ENCODE measurements at regions not wholly inside any gene's neighbourhood (a gene's known extent, or its start where the extent isn't known, plus 50 kb on each side); places are given as distances from the start of the nearest gene placed in this dataset.
A peak's percentile ranks its signal among the peaks of the same experiment; 100 is the strongest.

GRCh38 chr2:83650161-83650560, 808.9 kb downstream of the SUCLG1 start:
- DNase-seq, result no peak

DNA sequence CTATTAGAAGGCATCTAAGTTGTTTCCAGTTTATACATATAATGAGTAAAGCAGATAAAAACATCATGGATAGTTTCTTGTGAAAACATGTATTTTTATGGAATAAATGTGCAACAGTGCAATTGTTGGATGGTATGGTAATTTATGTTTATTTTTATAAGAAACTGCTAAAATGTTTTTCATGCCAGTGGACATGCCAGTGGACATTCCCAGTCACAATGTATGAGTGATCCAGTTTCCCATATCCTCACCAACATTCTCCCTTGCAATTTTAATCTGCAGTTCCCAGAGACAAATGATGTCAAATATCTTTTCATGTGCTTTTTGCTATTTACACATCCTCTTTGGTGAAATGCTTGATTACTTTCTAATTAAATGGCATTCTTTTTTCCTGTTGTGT, 818.6 kb downstream of the SUCLG1 start:
- DNase-seq, result no peak

- DNase-seq, result no peak
These were observed 825.7 kb downstream of the SUCLG1 start for GRCh38 chr2:83633423-83633822.

DNA sequence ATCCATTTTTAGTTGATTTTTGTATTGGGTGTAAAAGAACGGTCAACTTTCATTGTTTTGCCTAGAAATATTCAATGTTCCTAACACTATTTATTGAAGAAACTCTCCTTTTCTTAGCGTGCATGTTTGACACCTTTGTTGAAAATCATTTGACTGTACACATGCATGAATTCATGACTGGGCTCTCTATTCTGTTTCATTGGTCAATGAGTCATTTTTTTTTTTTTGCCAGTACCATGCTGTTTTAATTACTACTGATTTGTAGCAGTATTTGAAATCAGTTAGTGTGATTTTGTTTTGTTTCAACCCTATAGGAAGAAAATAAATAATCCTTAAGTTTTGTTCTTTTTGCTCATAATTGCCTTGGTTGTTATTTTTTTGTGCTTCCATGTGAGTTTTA, 828.7 kb downstream of the SUCLG1 start:
- no peak for DNase-seq

DNA sequence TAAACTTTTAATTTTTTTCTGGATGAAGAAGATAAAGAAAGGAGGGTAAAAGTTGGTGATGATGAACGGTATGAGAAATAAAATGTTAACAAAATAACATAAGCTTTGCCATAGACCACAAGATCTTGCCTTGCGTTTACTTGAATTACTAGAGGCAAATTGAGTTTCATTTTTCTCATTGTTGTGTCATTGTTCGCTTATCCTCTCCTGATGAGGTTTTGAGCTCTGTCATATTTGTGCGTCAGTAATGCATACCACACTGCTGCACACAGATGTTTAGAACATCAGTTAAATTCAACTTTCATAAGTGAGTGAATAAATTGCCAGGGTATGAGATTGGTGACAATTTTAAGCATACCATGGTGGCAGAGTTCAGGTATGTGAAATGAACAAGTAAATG, 843.6 kb downstream of the SUCLG1 start:
- no peak for DNase-seq

DNA sequence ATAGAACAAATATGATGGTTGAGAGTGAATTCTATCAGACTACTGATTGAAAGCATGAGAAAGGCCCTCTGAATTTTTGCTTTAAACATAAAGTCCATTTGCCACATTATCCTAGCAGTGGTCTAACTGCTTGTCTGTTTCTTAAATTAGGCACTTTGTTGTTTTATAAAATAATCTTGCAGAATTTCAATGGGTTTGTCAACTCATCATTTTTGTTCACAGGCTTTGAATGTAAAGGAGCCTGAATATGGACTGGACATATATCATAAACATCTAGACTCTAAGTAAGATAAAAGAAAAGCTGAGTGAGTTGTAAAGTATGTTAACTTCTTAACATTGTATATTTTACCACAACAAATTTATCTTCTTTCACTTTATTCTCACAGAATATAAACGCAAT, 845.9 kb downstream of the SUCLG1 start:
- DNase-seq, result no peak

DNA sequence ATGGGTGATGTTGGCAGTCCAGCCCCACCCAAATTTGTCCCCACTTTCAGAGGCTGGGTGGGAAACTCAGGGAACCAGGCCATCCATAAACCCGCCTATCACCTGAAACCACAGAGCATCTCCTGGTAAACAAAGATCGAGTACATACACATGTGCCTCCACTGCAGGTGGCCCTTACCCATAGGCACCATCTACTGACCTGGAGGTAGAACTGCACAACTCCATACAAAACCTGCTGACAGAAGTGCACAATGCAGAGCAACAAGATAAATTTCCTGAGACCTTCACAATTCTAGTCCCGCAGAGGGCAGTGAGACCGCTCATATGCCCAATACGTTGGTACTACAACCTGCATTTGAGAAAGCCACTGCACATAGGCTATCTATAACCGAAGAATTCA, 856.3 kb downstream of the SUCLG1 start:
- DNase-seq, result no peak

DNA sequence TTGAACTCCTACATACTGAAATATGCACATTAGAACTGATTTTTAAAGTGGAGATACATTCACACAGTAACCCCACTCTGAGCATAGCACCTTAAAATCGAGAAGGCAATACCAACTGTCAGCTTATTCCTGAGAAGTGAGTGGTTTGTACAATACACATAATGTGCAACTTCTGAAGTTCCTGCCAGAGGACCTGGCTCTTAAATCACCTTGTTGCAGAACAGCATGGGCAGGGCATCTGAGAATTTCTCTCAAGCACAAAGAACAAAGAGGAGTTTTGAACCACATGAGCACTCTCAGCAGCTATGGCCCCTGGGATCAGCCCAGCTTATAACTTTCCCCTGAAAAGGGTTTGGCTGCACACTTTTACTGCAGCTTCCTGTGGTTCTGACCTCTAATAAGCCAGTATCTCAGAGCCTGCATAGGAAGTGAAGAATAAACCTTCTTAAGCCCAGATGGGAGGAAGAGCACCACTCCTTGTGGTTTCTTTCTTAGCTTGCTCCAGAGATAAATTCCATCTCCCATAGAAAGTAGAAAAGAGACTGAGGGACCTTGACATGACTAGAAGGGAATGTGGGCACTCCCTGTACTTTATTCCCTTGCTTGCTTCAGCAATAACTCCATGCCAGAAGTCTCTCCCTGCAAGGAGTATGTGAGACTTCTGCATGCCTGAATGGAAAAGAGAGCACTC, 862.3 kb downstream of the SUCLG1 start:
- no peak for DNase-seq

- DNase-seq, result no peak
These were observed 863.2 kb downstream of the SUCLG1 start for GRCh38 chr2:83595926-83596325.

GRCh38 chr2:83595121-83595690, 863.9 kb downstream of the SUCLG1 start:
- DNase-seq, result no peak

GRCh38 chr2:83594241-83595120, 864.6 kb downstream of the SUCLG1 start:
- DNase-seq, result no peak

DNA sequence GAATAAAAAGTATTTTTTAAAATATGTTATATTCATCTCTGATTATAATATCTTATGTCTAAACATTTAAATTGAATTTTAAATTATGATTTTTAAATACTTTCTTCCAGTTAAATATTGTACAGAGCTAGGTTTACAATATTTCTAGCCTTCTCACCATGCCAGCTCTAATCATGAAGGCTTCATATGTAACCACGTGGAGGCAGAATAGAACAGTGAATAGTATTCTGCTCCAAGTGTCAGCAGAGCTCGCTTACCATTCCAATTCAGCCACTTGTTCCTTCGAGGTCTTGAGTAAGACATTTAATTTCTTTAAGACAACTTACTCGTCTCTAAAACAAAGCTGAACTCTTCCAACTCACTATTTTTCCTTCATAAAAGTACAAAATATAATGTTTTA, 871.8 kb downstream of the SUCLG1 start:
- no peak for DNase-seq

DNA sequence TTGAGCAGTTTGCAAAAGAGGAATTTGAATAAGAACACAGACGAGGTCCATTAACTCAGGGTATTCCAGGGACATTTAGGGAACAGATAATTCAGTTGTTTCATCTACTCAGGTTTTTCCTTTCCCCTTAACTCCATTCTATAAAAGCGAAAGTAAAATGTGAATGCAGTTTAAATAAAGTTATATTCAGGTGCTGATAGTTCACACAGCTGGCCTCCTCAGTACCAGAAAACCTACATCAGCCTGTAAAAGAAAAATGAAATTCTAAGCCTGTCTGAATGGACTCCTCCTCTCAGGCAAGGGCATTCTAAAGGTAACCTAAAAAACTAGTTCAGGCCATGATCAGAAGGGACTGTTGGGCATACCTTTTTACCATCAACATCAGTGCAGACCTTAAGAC, 873.8 kb downstream of the SUCLG1 start:
- DNase-seq, result no peak

DNA sequence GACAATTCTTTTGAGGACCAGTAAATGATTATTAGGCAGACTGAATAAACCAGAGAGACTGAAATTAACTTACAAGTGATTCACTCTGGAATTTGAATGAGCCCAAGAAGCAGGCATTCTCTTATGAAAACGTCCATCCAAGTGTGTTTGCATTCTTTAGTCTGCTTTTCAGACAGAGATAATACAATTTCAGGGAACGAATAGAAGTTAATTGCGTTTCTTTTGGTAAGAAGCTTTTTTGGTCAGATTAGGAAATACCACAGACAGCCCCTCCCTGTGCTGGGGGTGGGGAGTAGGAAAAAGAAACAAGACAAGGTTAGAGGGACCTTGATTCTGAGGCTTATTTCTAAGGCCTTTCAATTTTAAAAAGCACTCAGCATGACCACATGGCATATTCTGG, 874.4 kb downstream of the SUCLG1 start:
- DNase-seq, result no peak

DNA sequence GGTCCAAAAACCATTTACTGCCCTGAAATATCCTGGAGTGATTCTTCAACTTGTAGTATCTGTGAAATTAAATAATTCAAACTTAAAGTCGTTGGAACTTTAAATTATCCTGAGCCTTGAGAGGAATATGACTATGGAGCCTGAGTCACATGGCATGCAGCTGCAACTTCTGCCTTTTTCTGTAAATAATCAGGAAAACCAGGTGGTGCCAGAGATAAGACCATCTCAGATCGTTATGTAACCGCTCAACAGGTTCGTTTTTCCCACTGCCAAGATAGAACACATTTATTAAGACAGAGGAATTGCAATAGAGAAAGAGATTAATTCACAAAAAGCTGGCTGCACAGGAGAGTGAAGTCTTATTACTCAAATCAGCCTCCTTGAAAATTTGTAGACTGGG, 876.5 kb downstream of the SUCLG1 start:
- no peak for DNase-seq

- peak; percentile 24 for DNase-seq
These were observed 879.6 kb downstream of the SUCLG1 start for GRCh38 chr2:83579507-83579906.

DNA sequence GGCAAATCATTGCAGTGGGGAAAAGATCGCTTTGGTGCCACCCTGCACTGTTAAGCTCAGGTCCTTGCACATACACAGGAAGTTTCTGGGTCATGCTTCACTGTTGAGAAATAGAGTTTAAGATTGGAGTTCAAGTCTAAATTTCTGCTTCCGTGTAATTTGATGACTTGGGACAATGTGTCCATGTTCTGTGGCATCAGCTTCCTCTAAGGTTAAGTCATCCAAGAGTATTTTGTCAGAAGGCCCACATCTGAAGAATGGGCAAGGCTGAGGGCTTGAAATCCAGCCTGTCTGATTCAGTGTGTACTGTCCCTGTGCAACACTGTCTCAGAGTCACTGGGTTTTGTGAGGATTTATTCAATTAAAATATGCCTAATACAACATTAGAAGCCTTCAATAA, 880.7 kb downstream of the SUCLG1 start:
- no peak for DNase-seq

GRCh38 chr2:83574614-83575013, 884.5 kb downstream of the SUCLG1 start:
- DNase-seq, result no peak

DNA sequence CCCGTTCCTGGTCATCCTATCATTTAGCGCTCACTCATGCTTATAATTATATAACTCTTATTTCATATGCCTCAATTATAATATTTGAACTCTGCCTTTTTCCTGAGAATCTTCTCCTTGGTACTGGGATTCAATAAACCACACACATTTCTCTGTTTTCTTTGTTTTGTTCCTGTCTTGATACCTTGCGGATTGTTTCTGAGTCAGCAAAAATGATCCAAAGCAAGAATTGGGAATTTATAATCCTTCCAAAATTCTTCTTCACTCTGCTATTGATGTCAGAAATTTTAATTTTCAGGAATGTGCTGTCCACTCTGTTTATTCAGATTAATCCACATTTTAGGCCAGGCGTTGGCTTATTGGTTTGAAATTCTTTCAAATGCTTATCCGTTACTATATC, 886.0 kb downstream of the SUCLG1 start:
- no peak for DNase-seq

DNA sequence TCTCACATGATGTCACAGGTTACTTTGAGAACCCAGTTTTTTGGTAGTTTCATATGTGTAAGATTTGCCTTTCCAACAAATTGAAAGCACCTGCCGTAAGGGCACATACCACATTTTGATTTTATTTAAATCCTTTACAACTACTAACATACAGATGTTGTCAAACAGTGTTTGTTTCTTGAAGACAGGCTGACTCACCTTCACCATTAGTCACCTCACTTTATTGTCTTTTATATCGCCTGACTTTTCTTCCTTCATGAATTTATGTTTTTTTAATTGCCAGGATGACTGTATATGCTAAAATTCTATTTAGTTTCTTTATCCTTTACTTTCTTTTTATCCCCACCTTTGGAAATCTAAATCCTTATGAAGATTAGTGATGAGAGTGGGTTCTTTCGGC, 886.7 kb downstream of the SUCLG1 start:
- DNase-seq, result no peak

- no peak for DNase-seq
These were observed 891.5 kb downstream of the SUCLG1 start for GRCh38 chr2:83567551-83567950.

DNA sequence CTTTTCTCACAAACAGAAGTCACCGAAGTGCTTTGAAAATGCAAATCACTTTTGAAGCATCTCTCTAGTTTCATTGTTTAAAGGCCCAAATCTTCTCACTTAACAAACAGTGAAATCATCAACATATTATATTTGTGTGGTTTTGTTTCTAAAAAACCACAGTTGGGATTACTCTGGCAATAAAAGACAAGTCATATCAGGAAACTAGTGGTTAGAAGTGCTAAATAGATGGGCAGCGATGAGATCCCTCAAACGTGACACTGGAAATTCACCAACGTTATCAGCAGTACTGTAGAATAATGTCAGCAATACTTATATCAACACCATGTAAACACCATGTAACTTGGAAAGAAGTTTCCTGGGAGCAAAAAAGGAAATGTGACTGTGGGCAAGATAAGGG, 893.5 kb downstream of the SUCLG1 start:
- no peak for DNase-seq

- no peak for DNase-seq
These were observed 893.9 kb downstream of the SUCLG1 start for GRCh38 chr2:83565181-83565580.

Measured in left kidney (tissue), 1 donor.